Activated naive CD4-positive, alpha-beta T cell treated with anti-CD3 and anti-CD28 coated beads, Interleukin-2, amount 50 U/mL, for 16 hours (primary cell): ENCODE measurements at regions not wholly inside any gene's neighbourhood (a gene's known extent, or its start where the extent isn't known, plus 50 kb on each side); places are given as distances from the start of the nearest gene placed in this dataset.
"Not testable (repeated sequence)": the region's sequence is repeated elsewhere in the genome, so short reads cannot be mapped to it uniquely, and the experiment has no call there.

Experiments used
- DNase-seq: peaks from one replicate; pipeline ENCODE4 v3.0.0-alpha.2; 2020

GRCh38 chr13:64591971-64592370 is 2638.2 kb downstream of the PCDH9 start:
- no peak for DNase-seq

GRCh38 chr13:64579331-64579730 is 2650.8 kb downstream of the PCDH9 start:
- no peak for DNase-seq

- no peak for DNase-seq
Measured at GRCh38 chr13:64568748-64569147, 2661.4 kb downstream of the PCDH9 start.

- not testable (repeated sequence) for DNase-seq
Measured at GRCh38 chr13:64558031-64558430, 2672.1 kb downstream of the PCDH9 start.

GRCh38 chr13:64556376-64556775 is 2673.8 kb downstream of the PCDH9 start:
- no peak for DNase-seq

- DNase-seq = no peak
Measured at GRCh38 chr13:64553411-64554129, 2676.6 kb downstream of the PCDH9 start.

GRCh38 chr13:64551755-64552154 is 2678.4 kb downstream of the PCDH9 start:
- no peak for DNase-seq

GRCh38 chr13:64546371-64546770 is 2683.8 kb downstream of the PCDH9 start:
- no peak for DNase-seq

- no peak for DNase-seq
Measured at GRCh38 chr13:64540976-64541375, 2689.2 kb downstream of the PCDH9 start.

- DNase-seq = no peak
Measured at GRCh38 chr13:64540468-64540867, 2689.7 kb downstream of the PCDH9 start.

- DNase-seq = no peak
Measured at GRCh38 chr13:64538711-64539110, 2691.4 kb downstream of the PCDH9 start.

- no peak for DNase-seq
Measured at GRCh38 chr13:64534302-64534701, 2695.8 kb downstream of the PCDH9 start.

GRCh38 chr13:64531400-64531799 is 2698.7 kb downstream of the PCDH9 start:
- DNase-seq = no peak

GRCh38 chr13:64529874-64530485 is 2700.2 kb downstream of the PCDH9 start:
- DNase-seq = no peak

GRCh38 chr13:64528838-64529237 is 2701.3 kb downstream of the PCDH9 start:
- no peak for DNase-seq

- DNase-seq = no peak
Measured at GRCh38 chr13:64527561-64527960, 2702.6 kb downstream of the PCDH9 start.

- no peak for DNase-seq
Measured at GRCh38 chr13:64525687-64526086, 2704.4 kb downstream of the PCDH9 start.

GRCh38 chr13:64510747-64511146 is 2719.4 kb downstream of the PCDH9 start:
- DNase-seq = no peak

- DNase-seq = no peak
Measured at GRCh38 chr13:64506246-64506645, 2723.9 kb downstream of the PCDH9 start.

- no peak for DNase-seq
Measured at GRCh38 chr13:64505336-64505910, 2724.7 kb downstream of the PCDH9 start.

GRCh38 chr13:64488731-64489130 is 2741.4 kb downstream of the PCDH9 start:
- DNase-seq = no peak

- no peak for DNase-seq
Measured at GRCh38 chr13:64482373-64482772, 2747.8 kb downstream of the PCDH9 start.

GRCh38 chr13:64480672-64481071 is 2749.5 kb downstream of the PCDH9 start:
- no peak for DNase-seq

- DNase-seq = no peak
Measured at GRCh38 chr13:64480211-64480610, 2749.9 kb downstream of the PCDH9 start.
